Thoracic aorta (tissue), 2 donors: ENCODE measurements at regions not wholly inside any gene's neighbourhood (a gene's known extent, or its start where the extent isn't known, plus 50 kb on each side); places are given as distances from the start of the nearest gene placed in this dataset.

Experiments
- ATAC-seq: fragments of 150-250 bp; one replicate; pipeline ENCODE4 v1.8.0; 2017; ENCODE audit warnings: low read depth; ENCODE audit not compliant: insufficient number of reproducible peaks, low FRiP score
- DNase-seq: peaks from one replicate; pipeline ENCODE4 v3.0.0-alpha.2; 2020; ENCODE audit warnings: low spot score
- H3K27ac ChIP-seq, 2 donors: fragments of 200-600 bp; sonication (generic); 1 replicate in 1 of 2; 2 replicates in 1 of 2; pipeline ENCODE4 v1.5.1; 2016; ENCODE audit warnings: mild to moderate bottlenecking in 2 of 2, moderate library complexity in 2 of 2
- H3K27me3 ChIP-seq: fragments of 200-600 bp; sonication (generic); replicated peaks from 2 replicates; pipeline ENCODE4 v1.6.0; 2016; ENCODE audit warnings: mild to moderate bottlenecking; ENCODE audit not compliant: insufficient read depth
- H3K36me3 ChIP-seq: fragments of 200-600 bp; sonication (generic); one replicate; pipeline ENCODE4 v1.5.1; 2016
- H3K4me1 ChIP-seq, 2 donors: fragments of 200-600 bp; sonication (generic); 1 replicate in 1 of 2; 2 replicates in 1 of 2; pipeline versions ENCODE4 v1.5.1 to v1.6.0; 2016; ENCODE audit warnings: low read depth in 2 of 2, mild to moderate bottlenecking in 1 of 2; ENCODE audit not compliant: control insufficient read depth in 1 of 2
- H3K4me3 ChIP-seq: fragments of 200-600 bp; sonication (generic); 2 replicates; pipeline ENCODE4 v1.5.1; 2016; ENCODE audit warnings: mild to moderate bottlenecking
- H3K9me3 ChIP-seq: fragments of 200-600 bp; sonication (generic); 2 replicates; pipeline ENCODE4 v1.5.1; 2016
- TF ChIP-seq, protein P1 (sequence below): fragments of 200-600 bp; sonication (generic); IDR thresholded peaks from one replicate; pipeline ENCODE4 v1.5.1; 2019; ENCODE audit warnings: antibody characterized with exemption

GRCh38 chr4:120163895-120164294 lies 97.2 kb upstream of the MAD2L1 start:
- no peaks in the 10 kb centered on the region for H3K27me3 ChIP-seq
- ATAC-seq (no peak), DNase-seq (no peak)
- H3K36me3 ChIP-seq = no peaks in the 10 kb centered on the region
- no peak overlapping the region for H3K27ac ChIP-seq
- H3K4me3 ChIP-seq = no peak overlapping the region
- H3K9me3 ChIP-seq = no peaks in the 10 kb centered on the region
- peaks cover 0 to 9% of the 10 kb centered on the region in 2 donors for H3K4me1 ChIP-seq
- TF ChIP-seq, protein P1, sequence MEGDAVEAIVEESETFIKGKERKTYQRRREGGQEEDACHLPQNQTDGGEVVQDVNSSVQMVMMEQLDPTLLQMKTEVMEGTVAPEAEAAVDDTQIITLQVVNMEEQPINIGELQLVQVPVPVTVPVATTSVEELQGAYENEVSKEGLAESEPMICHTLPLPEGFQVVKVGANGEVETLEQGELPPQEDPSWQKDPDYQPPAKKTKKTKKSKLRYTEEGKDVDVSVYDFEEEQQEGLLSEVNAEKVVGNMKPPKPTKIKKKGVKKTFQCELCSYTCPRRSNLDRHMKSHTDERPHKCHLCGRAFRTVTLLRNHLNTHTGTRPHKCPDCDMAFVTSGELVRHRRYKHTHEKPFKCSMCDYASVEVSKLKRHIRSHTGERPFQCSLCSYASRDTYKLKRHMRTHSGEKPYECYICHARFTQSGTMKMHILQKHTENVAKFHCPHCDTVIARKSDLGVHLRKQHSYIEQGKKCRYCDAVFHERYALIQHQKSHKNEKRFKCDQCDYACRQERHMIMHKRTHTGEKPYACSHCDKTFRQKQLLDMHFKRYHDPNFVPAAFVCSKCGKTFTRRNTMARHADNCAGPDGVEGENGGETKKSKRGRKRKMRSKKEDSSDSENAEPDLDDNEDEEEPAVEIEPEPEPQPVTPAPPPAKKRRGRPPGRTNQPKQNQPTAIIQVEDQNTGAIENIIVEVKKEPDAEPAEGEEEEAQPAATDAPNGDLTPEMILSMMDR = no peak

DNA sequence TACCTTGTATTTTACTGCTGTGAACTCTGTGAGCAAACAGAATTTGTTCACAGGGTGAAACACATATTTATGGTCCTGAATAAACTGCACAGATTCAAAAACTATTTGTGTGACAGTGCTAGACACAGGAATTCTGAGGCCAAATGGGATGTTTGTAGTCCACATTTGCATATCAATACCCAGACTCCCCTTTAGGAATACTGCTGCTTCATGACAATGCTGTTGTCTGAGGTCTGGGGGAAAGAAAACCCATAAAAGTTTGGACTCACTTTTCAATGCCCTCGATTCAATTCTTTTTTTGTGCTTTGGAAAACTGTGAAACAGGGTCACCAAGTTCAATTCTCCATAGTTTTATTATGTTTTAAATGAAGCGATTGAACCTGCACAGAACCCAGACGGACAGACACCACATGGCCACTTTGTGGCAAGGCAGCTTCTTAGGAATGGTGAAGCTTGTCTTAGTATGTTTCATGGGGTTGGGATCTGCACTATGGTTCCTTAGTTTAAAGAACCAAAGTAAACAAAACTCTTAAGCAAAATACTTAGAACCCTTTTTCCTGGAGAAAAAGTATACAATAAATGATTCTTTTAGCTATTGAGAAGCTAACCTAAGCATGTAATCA lies 92.3 kb upstream of the MAD2L1 start:
- no peak overlapping the region for H3K27ac ChIP-seq
- peaks cover 0 to 4% of the 10 kb centered on the region in 2 donors for H3K4me1 ChIP-seq
- no peak for ATAC-seq
- no peaks in the 10 kb centered on the region for H3K36me3 ChIP-seq
- H3K9me3 ChIP-seq = no peaks in the 10 kb centered on the region
- H3K4me3 ChIP-seq = no peak overlapping the region
- TF ChIP-seq, protein P1 = no peak
- DNase-seq = no peak
- no peaks in the 10 kb centered on the region for H3K27me3 ChIP-seq

GRCh38 chr4:120158046-120158445 lies 91.4 kb upstream of the MAD2L1 start:
- H3K36me3 ChIP-seq = no peaks in the 10 kb centered on the region
- H3K9me3 ChIP-seq = no peaks in the 10 kb centered on the region
- H3K27ac ChIP-seq = no peak overlapping the region
- H3K4me1 ChIP-seq = no peaks in the 10 kb centered on the region
- no peaks in the 10 kb centered on the region for H3K27me3 ChIP-seq
- no peak overlapping the region for H3K4me3 ChIP-seq
- DNase-seq (no peak), ATAC-seq (no peak)
- TF ChIP-seq, protein P1 = no peak

DNA sequence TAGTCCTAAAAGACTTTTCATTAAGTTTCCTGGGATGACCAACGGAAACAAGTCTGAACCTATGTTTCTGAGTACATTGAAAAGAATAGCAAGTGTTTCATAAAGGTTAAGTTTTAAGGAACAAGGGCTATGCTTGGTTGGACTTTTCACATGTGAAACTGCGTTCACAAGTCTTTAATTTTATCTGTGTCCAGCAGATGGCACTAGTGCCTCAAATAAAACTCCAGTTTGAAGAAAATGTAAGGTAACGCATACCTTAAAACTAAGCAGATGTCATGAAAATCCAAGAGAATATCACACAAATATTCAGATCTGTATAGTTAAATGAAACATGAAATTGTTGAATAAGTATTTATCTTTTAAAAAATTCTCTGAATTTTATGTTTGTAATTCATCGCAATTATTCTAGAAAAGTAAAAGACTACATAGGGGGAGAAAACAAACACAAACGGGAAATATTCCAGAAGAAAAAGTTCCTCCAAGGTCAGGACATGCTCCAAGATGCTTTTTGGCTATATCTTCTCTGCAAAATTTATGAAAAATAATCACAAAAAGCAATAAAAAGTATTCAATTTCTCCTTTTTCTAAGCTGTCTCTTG lies 89.6 kb upstream of the MAD2L1 start:
- ATAC-seq = no peak

GRCh38 chr4:120155287-120155686 lies 88.6 kb upstream of the MAD2L1 start:
- Histone ChIP-seq H3K27ac (no peak overlapping the region), H3K36me3 (no peaks in the 10 kb centered on the region), H3K4me3 (no peak overlapping the region), H3K4me1 (no peaks in the 10 kb centered on the region), H3K27me3 (no peaks in the 10 kb centered on the region), H3K9me3 (no peaks in the 10 kb centered on the region)
- DNase-seq (no peak), ATAC-seq (no peak)
- TF ChIP-seq, protein P1 = no peak

More for the DNA sequence above, 89.6 kb upstream of the MAD2L1 start:
- H3K9me3 ChIP-seq = no peaks in the 10 kb centered on the region
- no peak for DNase-seq
- no peak overlapping the region for H3K4me3 ChIP-seq
- no peaks in the 10 kb centered on the region for H3K4me1 ChIP-seq
- no peaks in the 10 kb centered on the region for H3K27me3 ChIP-seq
- H3K27ac ChIP-seq = no peak overlapping the region
- no peaks in the 10 kb centered on the region for H3K36me3 ChIP-seq
- TF ChIP-seq, protein P1 = peak; percentile 60
